ENCODE measurements at regions not wholly inside any gene's neighbourhood (a gene's known extent, or its start where the extent isn't known, plus 50 kb on each side); places are given as distances from the start of the nearest gene placed in this dataset.

DNA sequence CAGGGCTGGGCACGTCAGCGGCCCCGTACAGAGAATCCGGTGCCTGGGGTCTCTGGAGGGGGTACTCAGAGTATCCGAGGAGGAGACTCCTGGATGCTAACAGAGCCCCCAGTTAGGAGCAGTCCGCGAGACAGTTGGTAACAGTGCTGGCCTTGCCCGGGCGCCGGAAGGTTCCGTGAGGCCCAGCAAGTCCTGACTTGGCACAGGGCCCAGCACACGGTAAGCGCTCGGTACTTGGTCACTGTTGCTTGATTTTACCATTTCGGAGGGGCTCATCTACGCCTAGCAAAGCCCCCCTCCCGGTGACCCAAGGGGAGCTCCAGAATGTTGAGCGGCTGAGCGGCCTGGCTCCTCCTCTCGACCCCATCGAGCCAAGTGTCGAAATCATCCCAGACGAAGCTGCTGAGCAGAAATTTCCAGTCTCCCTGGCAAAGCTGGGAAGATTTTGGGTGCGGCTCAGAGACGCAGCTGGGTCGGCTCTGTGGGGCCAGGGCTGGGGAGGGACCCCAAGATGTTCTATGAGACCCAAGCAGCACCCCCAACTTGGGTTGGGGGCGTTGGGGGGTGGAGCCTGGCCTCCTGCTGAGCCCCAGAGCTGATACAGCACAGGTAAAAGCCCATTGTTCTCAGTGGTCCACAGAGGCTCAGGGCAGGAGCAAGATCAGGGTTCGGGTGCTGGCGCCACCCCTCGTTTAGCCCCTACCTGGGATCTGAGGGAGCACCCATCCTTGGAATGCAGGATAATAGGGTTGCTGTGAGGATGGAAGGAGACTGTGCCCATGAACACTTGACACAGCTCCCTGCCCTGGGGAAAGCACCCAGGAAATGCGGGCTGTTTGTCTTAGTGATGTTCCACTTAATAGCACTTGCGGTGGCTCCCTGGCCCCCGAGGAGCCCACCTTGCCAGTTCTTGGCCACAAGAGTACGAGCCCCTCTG lies 137.2 kb downstream of the C9orf50 start:
- no peak for DNase-seq (ENCODE audit: low spot score in 2 of 2)
- H3K27me3 Mint-ChIP-seq: peaks cover 23% of the 10 kb centered on the region
- peak overlapping the region; percentile 11 for H3K27ac Mint-ChIP-seq
- H3K9me3 Mint-ChIP-seq: no peaks in the 10 kb centered on the region
- no peaks in the 10 kb centered on the region for H3K36me3 Mint-ChIP-seq
- peak; percentile 31 for ATAC-seq (ENCODE audit: low read depth)
- H3K4me3 Mint-ChIP-seq: no peak overlapping the region
- H3K4me1 Mint-ChIP-seq: peaks cover 4% of the 10 kb centered on the region

DNA sequence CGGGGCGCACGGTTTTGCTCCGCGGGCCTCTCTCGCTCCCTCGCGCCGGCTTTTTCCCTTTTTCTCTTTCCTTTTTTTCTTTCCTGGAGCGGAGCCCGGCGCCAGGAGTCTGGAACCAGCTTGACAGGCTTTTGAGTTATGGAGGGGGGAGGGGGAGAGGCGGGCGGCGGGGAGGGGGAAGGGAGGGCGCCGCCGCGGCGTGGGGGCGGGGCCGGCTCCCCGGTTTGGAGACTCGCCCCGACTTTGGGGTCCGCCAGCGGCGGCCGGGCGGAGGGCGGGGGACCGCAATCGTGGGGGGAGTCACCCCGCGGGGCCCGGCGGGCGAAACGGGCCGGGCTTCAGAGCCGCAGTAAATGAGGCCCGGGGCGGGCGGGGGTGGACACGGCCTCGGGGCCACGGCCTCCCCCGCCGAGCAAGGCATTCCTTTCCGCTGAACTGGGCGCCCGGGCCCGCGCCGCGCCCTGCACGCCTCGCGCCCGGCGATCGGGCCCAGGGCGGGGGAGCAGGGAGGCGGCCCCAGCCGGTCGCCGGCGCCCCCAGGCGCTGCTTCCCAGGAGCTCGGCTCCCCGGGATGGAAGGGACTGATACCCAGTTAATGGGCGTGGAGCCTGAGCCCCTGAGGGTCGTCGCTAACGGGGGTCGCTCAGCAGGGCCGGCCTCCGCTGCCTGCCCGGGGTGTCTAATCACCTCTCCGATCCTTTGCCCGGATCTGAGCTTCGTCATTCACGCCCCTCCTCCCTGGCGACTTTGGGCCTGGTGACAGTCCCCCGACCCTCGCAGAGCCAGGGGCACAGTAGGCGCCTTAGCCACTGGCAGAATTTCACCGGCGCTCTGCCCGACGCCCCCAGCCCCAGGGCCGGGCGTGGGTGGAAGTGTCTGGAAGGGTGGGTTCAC lies 138.1 kb downstream of the C9orf50 start:
- peak overlapping the region; percentile 54 for H3K4me3 Mint-ChIP-seq
- ATAC-seq (ENCODE audit: low read depth) (peak; percentile 29), DNase-seq (ENCODE audit: low spot score in 2 of 2) (no peak)
- no peak overlapping the region for H3K27ac Mint-ChIP-seq
- H3K9me3 Mint-ChIP-seq: no peaks in the 10 kb centered on the region
- H3K36me3 Mint-ChIP-seq: no peaks in the 10 kb centered on the region
- peaks cover 24% of the 10 kb centered on the region for H3K27me3 Mint-ChIP-seq
- peaks cover under 1% of the 10 kb centered on the region for H3K4me1 Mint-ChIP-seq

- Mint-ChIP-seq H3K36me3 (no peaks in the 10 kb centered on the region), H3K9me3 (no peaks in the 10 kb centered on the region), H3K4me3 (peak overlapping the region; percentile 28), H3K4me1 (no peaks in the 10 kb centered on the region), H3K27me3 (peaks cover 22% of the 10 kb centered on the region), H3K27ac (no peak overlapping the region)
- ATAC-seq (ENCODE audit: low read depth): no peak
- DNase-seq (ENCODE audit: low spot score in 2 of 2): no peak
These were observed 138.9 kb downstream of the C9orf50 start for GRCh38 chr9:129481810-129482511.

DNA sequence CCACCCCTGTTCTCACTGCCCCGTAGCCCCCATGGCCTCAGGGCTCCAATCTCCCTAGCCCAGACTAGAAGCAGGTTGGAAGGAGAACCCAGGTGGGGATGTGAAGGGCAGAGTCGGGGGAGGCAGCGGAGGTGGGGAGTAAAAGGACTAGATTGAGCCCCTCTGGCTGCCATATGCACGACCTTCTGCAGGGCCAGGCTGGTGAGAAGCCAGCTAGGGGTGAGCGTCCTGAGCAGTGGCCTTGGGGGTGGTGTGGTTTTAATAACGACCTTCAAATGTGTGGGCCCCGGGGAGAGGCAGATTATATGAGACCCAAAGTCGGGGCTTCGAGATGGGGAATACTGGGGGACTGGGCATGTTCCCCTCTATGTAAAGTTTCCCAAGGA lies 139.5 kb downstream of the C9orf50 start:
- H3K4me3 Mint-ChIP-seq: peak overlapping the region; percentile 28

DNA sequence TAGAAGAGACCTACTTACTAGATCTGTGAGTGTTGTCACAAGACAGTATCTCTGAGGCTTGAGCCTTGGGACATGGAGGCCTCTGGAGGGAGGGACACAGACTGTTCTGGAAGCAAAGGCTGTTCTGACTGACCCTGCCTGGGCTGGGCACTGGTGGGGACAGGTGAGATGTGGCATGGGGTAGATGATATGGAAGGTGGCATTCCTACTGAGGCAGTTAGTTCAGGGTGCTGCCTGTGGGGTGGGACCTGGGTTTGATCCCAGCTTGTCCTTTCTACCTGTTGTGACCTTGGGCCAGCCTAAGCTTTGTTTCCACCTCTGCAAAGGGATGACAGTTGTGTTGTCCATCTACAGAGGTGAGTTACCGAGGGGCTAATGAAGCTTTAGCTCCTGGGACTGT lies 140.2 kb downstream of the C9orf50 start:
- no peak overlapping the region for H3K27ac Mint-ChIP-seq
- H3K4me1 Mint-ChIP-seq: no peaks in the 10 kb centered on the region
- no peak overlapping the region for H3K4me3 Mint-ChIP-seq

More for the DNA sequence above, 139.5 kb downstream of the C9orf50 start:
- H3K27me3 Mint-ChIP-seq: peaks cover 23% of the 10 kb centered on the region
- DNase-seq (ENCODE audit: low spot score in 2 of 2): no peak
- no peaks in the 10 kb centered on the region for H3K9me3 Mint-ChIP-seq
- no peaks in the 10 kb centered on the region for H3K36me3 Mint-ChIP-seq
- no peaks in the 10 kb centered on the region for H3K4me1 Mint-ChIP-seq
- no peak overlapping the region for H3K27ac Mint-ChIP-seq
- ATAC-seq (ENCODE audit: low read depth): no peak

GRCh38 chr9:129480227-129480626 lies 140.7 kb downstream of the C9orf50 start:
- DNase-seq (ENCODE audit: low spot score in 2 of 2): no peak
- Mint-ChIP-seq H3K9me3 (no peaks in the 10 kb centered on the region), H3K4me1 (no peaks in the 10 kb centered on the region), H3K27me3 (peaks cover 23% of the 10 kb centered on the region), H3K4me3 (no peak overlapping the region), H3K27ac (no peak overlapping the region), H3K36me3 (no peaks in the 10 kb centered on the region)
- ATAC-seq (ENCODE audit: low read depth): no peak

More for the DNA sequence above, 140.2 kb downstream of the C9orf50 start:
- DNase-seq (ENCODE audit: low spot score in 2 of 2) (no peak), ATAC-seq (ENCODE audit: low read depth) (no peak)
- Mint-ChIP-seq H3K27me3 (peaks cover 23% of the 10 kb centered on the region), H3K36me3 (no peaks in the 10 kb centered on the region), H3K9me3 (no peaks in the 10 kb centered on the region)

GRCh38 chr9:129479631-129480011 lies 141.3 kb downstream of the C9orf50 start:
- Mint-ChIP-seq H3K4me1 (no peaks in the 10 kb centered on the region), H3K36me3 (no peaks in the 10 kb centered on the region), H3K9me3 (no peaks in the 10 kb centered on the region), H3K27ac (no peak overlapping the region), H3K4me3 (no peak overlapping the region), H3K27me3 (peaks cover 23% of the 10 kb centered on the region)
- ATAC-seq (ENCODE audit: low read depth): no peak
- DNase-seq (ENCODE audit: low spot score in 2 of 2): no peak

DNA sequence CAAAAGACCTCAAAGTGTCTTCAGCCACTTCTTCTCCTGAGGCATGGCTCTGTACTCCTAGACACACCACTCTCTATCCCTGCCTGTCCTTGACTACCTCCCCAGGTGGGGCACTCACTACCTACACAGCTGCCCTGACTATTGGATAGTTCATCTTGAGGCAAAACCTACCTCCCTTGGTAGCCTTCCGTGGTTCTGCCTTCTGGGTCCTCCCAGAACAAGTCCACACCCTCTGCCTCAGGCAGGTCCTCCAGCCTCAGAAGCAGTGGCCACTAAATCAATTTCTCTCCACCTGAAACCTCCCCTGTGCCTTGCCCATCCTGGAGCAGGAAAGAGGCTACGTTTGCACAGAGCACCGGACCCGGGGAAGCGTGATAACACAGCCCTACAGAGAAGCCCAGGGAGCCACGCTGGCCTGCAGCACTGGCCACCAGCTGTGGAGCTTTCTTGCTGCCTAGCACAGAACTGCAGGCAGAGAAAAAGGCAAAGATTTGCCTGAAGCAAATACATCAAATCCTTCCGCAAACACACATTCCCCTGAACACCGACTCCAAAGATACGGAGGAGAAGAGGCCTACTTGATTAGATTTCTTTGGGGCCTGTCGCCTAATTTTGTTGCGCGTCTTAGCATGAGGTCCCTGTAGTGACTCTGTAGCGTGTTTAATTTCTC lies 141.8 kb downstream of the C9orf50 start:
- no peak for ATAC-seq (ENCODE audit: low read depth)
- Mint-ChIP-seq H3K27ac (no peak overlapping the region), H3K9me3 (no peaks in the 10 kb centered on the region), H3K4me1 (no peaks in the 10 kb centered on the region), H3K4me3 (no peak overlapping the region), H3K27me3 (peaks cover 22% of the 10 kb centered on the region), H3K36me3 (no peaks in the 10 kb centered on the region)
- no peak for DNase-seq (ENCODE audit: low spot score in 2 of 2)

DNA sequence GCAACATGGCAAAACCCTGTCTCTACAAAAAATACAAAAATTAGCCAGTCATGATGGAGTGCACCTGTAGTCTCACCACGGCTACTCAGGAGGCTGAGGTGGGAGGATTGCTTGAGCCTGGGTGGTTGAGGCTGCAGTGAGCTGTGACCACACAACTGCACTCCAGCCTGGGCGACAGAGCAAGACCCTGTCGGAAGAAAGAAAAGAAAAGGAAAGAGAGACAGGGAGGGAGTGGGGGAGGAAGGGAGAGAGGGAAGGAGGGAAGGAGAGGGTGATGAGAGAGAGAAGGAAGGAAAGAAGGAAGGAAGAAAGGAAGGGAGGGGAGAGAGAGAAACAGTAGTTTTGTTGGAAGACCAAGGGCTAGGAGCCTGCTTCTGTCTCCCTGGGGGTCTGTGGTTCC lies 142.4 kb downstream of the C9orf50 start:
- ATAC-seq (ENCODE audit: low read depth): no peak
- Mint-ChIP-seq H3K36me3 (no peaks in the 10 kb centered on the region), H3K27me3 (peaks cover 28% of the 10 kb centered on the region), H3K4me1 (no peaks in the 10 kb centered on the region), H3K4me3 (no peak overlapping the region), H3K9me3 (no peaks in the 10 kb centered on the region), H3K27ac (no peak overlapping the region)
- no peak for DNase-seq (ENCODE audit: low spot score in 2 of 2)

GRCh38 chr9:129476821-129477611 lies 143.9 kb downstream of the C9orf50 start:
- H3K4me3 Mint-ChIP-seq: no peak overlapping the region
- H3K27me3 Mint-ChIP-seq: peaks cover 33% of the 10 kb centered on the region
- H3K4me1 Mint-ChIP-seq: no peaks in the 10 kb centered on the region
- H3K9me3 Mint-ChIP-seq: no peaks in the 10 kb centered on the region
- no peaks in the 10 kb centered on the region for H3K36me3 Mint-ChIP-seq
- DNase-seq (ENCODE audit: low spot score in 2 of 2) (no peak), ATAC-seq (ENCODE audit: low read depth) (no peak)
- H3K27ac Mint-ChIP-seq: no peak overlapping the region

DNA sequence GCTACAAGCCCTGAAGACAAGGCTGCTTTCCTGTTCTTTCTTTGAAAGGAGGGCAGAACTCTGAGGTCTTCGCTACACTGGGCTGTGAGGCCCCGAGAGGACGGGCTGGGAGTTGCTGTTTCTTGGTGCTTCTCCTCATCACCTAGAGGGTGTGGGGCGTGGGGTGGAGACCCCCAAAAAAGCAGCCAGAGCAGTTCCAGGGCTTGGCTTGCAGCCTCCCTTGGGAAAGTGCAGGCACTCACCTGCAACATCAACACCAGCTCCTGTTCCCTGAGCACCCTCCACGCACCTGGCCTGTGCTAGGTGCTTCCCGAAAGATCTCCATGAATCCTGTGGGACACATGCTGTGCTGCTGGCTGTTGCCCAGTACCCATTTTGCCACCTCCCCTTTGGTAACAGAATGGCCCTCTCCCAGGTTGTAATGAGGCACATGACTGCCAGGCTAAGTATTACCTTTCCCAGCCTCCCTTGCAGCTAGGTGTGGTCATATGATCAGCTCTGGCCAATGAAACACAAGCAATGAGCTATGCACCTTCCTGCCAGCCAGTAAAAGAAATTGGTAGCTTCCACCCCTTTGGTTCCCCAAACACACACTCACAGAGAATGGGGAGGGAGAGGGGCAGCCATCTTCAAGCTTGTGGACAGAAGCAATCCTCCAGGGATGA lies 146.0 kb downstream of the C9orf50 start:
- DNase-seq (ENCODE audit: low spot score in 2 of 2) (no peak), ATAC-seq (ENCODE audit: low read depth) (no peak)
- Mint-ChIP-seq H3K4me1 (no peaks in the 10 kb centered on the region), H3K27me3 (peaks cover 29% of the 10 kb centered on the region), H3K4me3 (no peak overlapping the region), H3K36me3 (no peaks in the 10 kb centered on the region), H3K27ac (no peak overlapping the region), H3K9me3 (no peaks in the 10 kb centered on the region)

DNA sequence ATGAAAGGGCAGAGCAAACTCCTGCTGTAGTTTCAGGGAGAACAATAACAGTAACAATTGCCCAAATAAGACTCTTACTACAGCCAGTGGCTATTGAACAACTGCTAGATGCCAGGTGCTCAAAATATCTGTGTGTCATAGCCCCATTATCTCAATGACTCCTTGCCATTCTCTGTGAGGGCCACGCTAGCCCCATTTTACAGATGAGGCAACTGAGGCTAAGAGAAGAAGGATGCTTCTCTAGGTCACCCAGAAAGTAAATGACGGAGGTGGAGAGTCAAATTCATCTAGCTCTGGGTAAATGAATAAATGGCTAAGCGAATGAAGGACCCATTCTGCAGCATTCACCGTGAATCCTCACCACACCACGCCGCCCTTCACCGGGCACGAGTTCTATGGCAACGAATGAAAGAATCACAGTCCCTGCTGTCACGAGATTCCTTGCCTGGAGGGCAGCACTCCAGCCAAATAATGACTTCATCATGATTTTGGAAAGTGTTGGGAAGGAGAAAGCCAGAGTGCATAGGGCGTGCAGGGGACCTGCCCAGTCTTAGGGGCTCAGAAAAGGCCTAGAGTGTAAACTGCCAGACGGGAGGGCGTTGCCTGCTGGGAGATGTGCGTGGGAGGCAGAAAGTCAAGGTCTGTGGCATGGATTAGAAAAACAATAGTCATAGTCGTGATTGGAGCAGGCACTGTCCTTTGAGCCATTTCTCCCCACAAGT lies 147.2 kb downstream of the C9orf50 start:
- DNase-seq (ENCODE audit: low spot score in 2 of 2) (no peak), ATAC-seq (ENCODE audit: low read depth) (no peak)
- no peaks in the 10 kb centered on the region for H3K9me3 Mint-ChIP-seq
- no peak overlapping the region for H3K4me3 Mint-ChIP-seq
- H3K36me3 Mint-ChIP-seq: no peaks in the 10 kb centered on the region
- no peak overlapping the region for H3K27ac Mint-ChIP-seq
- peaks cover 26% of the 10 kb centered on the region for H3K27me3 Mint-ChIP-seq
- H3K4me1 Mint-ChIP-seq: no peaks in the 10 kb centered on the region

Data from memory B cell (primary cell).